NT2/D1 (cell line): ENCODE measurements at regions not wholly inside any gene's neighbourhood (a gene's known extent, or its start where the extent isn't known, plus 50 kb on each side); places are given as distances from the start of the nearest gene placed in this dataset.

Source experiments
- YY1 ChIP-seq: IDR thresholded peaks from 2 replicates; pipeline ENCODE4 v1.6.1; 2011; ENCODE audit not compliant: insufficient read length, insufficient read depth
- ZNF274 ChIP-seq: IDR thresholded peaks from 2 replicates; pipeline ENCODE4 v1.6.1; 2011; ENCODE audit warnings: mild to moderate bottlenecking, low read depth, low read length

- TF ChIP-seq YY1 (no peak), ZNF274 (no peak)
Observed at GRCh38 chr7:41153268-41153667, 549.6 kb downstream of the INHBA start.
